Adipose tissue (tissue), 3 donors: ENCODE measurements at regions not wholly inside any gene's neighbourhood (a gene's known extent, or its start where the extent isn't known, plus 50 kb on each side); places are given as distances from the start of the nearest gene placed in this dataset.

Experiments used
- H3K27ac ChIP-seq: one replicate; pipeline ENCODE4 v1.5.1; 2013; ENCODE audit warnings: low read depth, low read length
- WGBS, 3 donors: extraction: QIAGEN DNeasy Blood & Tissue Kit; methylation state at CpG; one replicate each; pipeline ENCODE4 v1.1.7; 2013; 5-methylcytosine and 5-hydroxymethylcytosine counted together
- donor health status: healthy with polysubstance abuse.
- donor health status: Bipolar disorder and iron deficiency.
- donor health status: healthy.

GRCh38 chr2:128523457-128523856, 204.8 kb upstream of the HS6ST1 start:
- no peak overlapping the region for H3K27ac ChIP-seq
- 73 to 94% (median 80%) methylated on average over 4 of the region's 4 CpGs for WGBS, 3 donors

- no peak overlapping the region for H3K27ac ChIP-seq
- 70 to 88% (median 77%) methylated on average over 6 of the region's 6 CpGs for WGBS, 3 donors
Measured at GRCh38 chr2:128524183-128524582, 205.5 kb upstream of the HS6ST1 start.

GRCh38 chr2:128525653-128526052, 207.0 kb upstream of the HS6ST1 start:
- WGBS, 3 donors, result 83 to 89% (median 89%) methylated on average over 6 of the region's 6 CpGs
- no peak overlapping the region for H3K27ac ChIP-seq

GRCh38 chr2:128526455-128526976, 207.8 kb upstream of the HS6ST1 start:
- WGBS, 3 donors, result 93 to 95% (median 94%) methylated on average over 14 of the region's 14 CpGs
- H3K27ac ChIP-seq, result no peak overlapping the region

- WGBS, 3 donors, result 89 to 91% (median 89%) methylated on average over 5 of the region's 5 CpGs
- no peak overlapping the region for H3K27ac ChIP-seq
Measured at GRCh38 chr2:128528133-128528532, 209.5 kb upstream of the HS6ST1 start.

GRCh38 chr2:128530025-128530573, 211.4 kb upstream of the HS6ST1 start:
- no peak overlapping the region for H3K27ac ChIP-seq
- WGBS, 3 donors, result 74 to 87% (median 85%) methylated on average over 4 of the region's 4 CpGs

GRCh38 chr2:128531856-128532255, 213.2 kb upstream of the HS6ST1 start:
- H3K27ac ChIP-seq, result no peak overlapping the region

GRCh38 chr2:128533101-128533500, 214.4 kb upstream of the HS6ST1 start:
- WGBS, 3 donors, result 26 to 68% (median 65%) methylated on average over 1 of the region's 1 CpG
- H3K27ac ChIP-seq, result no peak overlapping the region

- H3K27ac ChIP-seq, result no peak overlapping the region
- 68 to 86% (median 82%) methylated on average over 4 of the region's 4 CpGs for WGBS, 3 donors
Measured at GRCh38 chr2:128534688-128535392, 216.2 kb upstream of the HS6ST1 start.

- H3K27ac ChIP-seq, result no peak overlapping the region
- 84 to 90% (median 89%) methylated on average over 8 of the region's 8 CpGs for WGBS, 3 donors
Measured at GRCh38 chr2:128535953-128536352, 217.3 kb upstream of the HS6ST1 start.

- no peak overlapping the region for H3K27ac ChIP-seq
- 83 to 85% (median 84%) methylated on average over 14 of the region's 14 CpGs for WGBS, 3 donors
Measured at GRCh38 chr2:128536925-128537620, 218.4 kb upstream of the HS6ST1 start.

GRCh38 chr2:128537646-128538045, 219.0 kb upstream of the HS6ST1 start:
- no peak overlapping the region for H3K27ac ChIP-seq

- WGBS, 3 donors, result 90 to 96% (median 95%) methylated on average over 2 of the region's 2 CpGs
- H3K27ac ChIP-seq, result no peak overlapping the region
Measured at GRCh38 chr2:128538396-128538795, 219.7 kb upstream of the HS6ST1 start.

- WGBS, 3 donors, result 91 to 97% (median 92%) methylated on average over 3 of the region's 3 CpGs
- no peak overlapping the region for H3K27ac ChIP-seq
Measured at GRCh38 chr2:128540670-128541069, 222.0 kb upstream of the HS6ST1 start.

- H3K27ac ChIP-seq, result no peak overlapping the region
- WGBS, 3 donors, result 74 to 84% (median 80%) methylated on average over 2 of the region's 2 CpGs
Measured at GRCh38 chr2:128541448-128541847, 222.8 kb upstream of the HS6ST1 start.

GRCh38 chr2:128543036-128543435, 224.4 kb upstream of the HS6ST1 start:
- 93 to 97% (median 95%) methylated on average over 3 of the region's 3 CpGs for WGBS, 3 donors
- H3K27ac ChIP-seq, result no peak overlapping the region

GRCh38 chr2:128543646-128544045, 225.0 kb upstream of the HS6ST1 start:
- H3K27ac ChIP-seq, result no peak overlapping the region
- WGBS, 3 donors, result 87 to 89% (median 89%) methylated on average over 10 of the region's 10 CpGs

- 78 to 85% (median 83%) methylated on average over 15 to 16 of the region's 16 CpGs for WGBS, 3 donors
- H3K27ac ChIP-seq, result no peak overlapping the region
Measured at GRCh38 chr2:128544321-128545037, 225.8 kb upstream of the HS6ST1 start.

- no peak overlapping the region for H3K27ac ChIP-seq
- 93 to 99% (median 97%) methylated on average over 5 of the region's 5 CpGs for WGBS, 3 donors
Measured at GRCh38 chr2:128545085-128545484, 226.4 kb upstream of the HS6ST1 start.
